ENCODE measurements at regions not wholly inside any gene's neighbourhood (a gene's known extent, or its start where the extent isn't known, plus 50 kb on each side); places are given as distances from the start of the nearest gene placed in this dataset.
"Not testable (repeated sequence)": the region's sequence is repeated elsewhere in the genome, so short reads cannot be mapped to it uniquely, and the experiment has no call there.

GRCh38 chr2:87622720-87623119 is 125.2 kb upstream of the PLGLB2 start:
- CTCF ChIA-PET = not testable (repeated sequence)

GRCh38 chr2:87629491-87630458 is 118.1 kb upstream of the PLGLB2 start:
- H3K27me3 Mint-ChIP-seq; POLR2A ChIA-PET; H3K4me1 ChIP-seq (ENCODE audit: control insufficient read depth in 2 of 2, insufficient read depth in 2 of 2, low read length in 2 of 2); H2AFZ ChIP-seq (ENCODE audit: insufficient read depth, low read depth, low read length, poor library complexity, severe bottlenecking); H3K4me2 ChIP-seq (replicated peaks; ENCODE audit: low read depth, low read length, poor library complexity, severe bottlenecking); H3K4me1 Mint-ChIP-seq; H3K9ac ChIP-seq (ENCODE audit: low read length); H3K79me2 ChIP-seq (ENCODE audit: control insufficient read depth, insufficient read depth, low read length); DNase-seq; H4K20me1 ChIP-seq (ENCODE audit: control insufficient read depth, insufficient read depth, low read length, poor library complexity, severe bottlenecking); H3K9me3 Mint-ChIP-seq (ENCODE audit: insufficient read depth); H3K27ac Mint-ChIP-seq; H3K27ac ChIP-seq (ENCODE audit: low read length in 2 of 2); H3K4me3 Mint-ChIP-seq; CTCF ChIA-PET; intact Hi-C loops (cut with micrococcal nuclease); H3K27me3 ChIP-seq (replicated peaks in 1 of 4; ENCODE audit: control extremely low read depth in 1 of 4, control insufficient read depth in 3 of 4, insufficient read depth in 4 of 4, low read length in 3 of 4); H3K4me3 ChIP-seq (ENCODE audit: control extremely low read depth in 1 of 5, extremely low read depth in 1 of 5, insufficient read depth in 1 of 5, low read depth in 2 of 5, low read length in 4 of 5); H3K36me3 ChIP-seq (replicated peaks in 1 of 2; ENCODE audit: control extremely low read depth in 1 of 2, control insufficient read depth in 1 of 2, extremely low read depth in 1 of 2, insufficient read depth in 2 of 2, low read length in 1 of 2); H3K9me3 ChIP-seq (ENCODE audit: control extremely low read depth in 1 of 3, control insufficient read depth in 2 of 3, insufficient read depth in 1 of 3, low read length in 2 of 3): not testable (repeated sequence)
- peak; percentile 24 for ATAC-seq (ENCODE audit: low read depth)
- WGBS (ENCODE audit: insufficient coverage) = no CpG with 5 or more reads among the region's 10 CpGs

More at GRCh38 chr2:87622720-87623119, 125.2 kb upstream of the PLGLB2 start:
- ATAC-seq (ENCODE audit: low read depth); H3K4me1 ChIP-seq (ENCODE audit: control insufficient read depth in 2 of 2, insufficient read depth in 2 of 2, low read length in 2 of 2); intact Hi-C loops (cut with micrococcal nuclease); H2AFZ ChIP-seq (ENCODE audit: insufficient read depth, low read depth, low read length, poor library complexity, severe bottlenecking); H3K4me3 Mint-ChIP-seq; H3K27ac Mint-ChIP-seq; H3K27me3 Mint-ChIP-seq; POLR2A ChIA-PET; H3K27ac ChIP-seq (ENCODE audit: low read length in 2 of 2); H4K20me1 ChIP-seq (ENCODE audit: control insufficient read depth, insufficient read depth, low read length, poor library complexity, severe bottlenecking); H3K4me2 ChIP-seq (replicated peaks; ENCODE audit: low read depth, low read length, poor library complexity, severe bottlenecking); DNase-seq; H3K9ac ChIP-seq (ENCODE audit: low read length); H3K79me2 ChIP-seq (ENCODE audit: control insufficient read depth, insufficient read depth, low read length); H3K9me3 Mint-ChIP-seq (ENCODE audit: insufficient read depth); H3K4me1 Mint-ChIP-seq; H3K9me3 ChIP-seq (ENCODE audit: control extremely low read depth in 1 of 3, control insufficient read depth in 2 of 3, insufficient read depth in 1 of 3, low read length in 2 of 3); H3K36me3 ChIP-seq (replicated peaks in 1 of 2; ENCODE audit: control extremely low read depth in 1 of 2, control insufficient read depth in 1 of 2, extremely low read depth in 1 of 2, insufficient read depth in 2 of 2, low read length in 1 of 2); H3K27me3 ChIP-seq (replicated peaks in 1 of 4; ENCODE audit: control extremely low read depth in 1 of 4, control insufficient read depth in 3 of 4, insufficient read depth in 4 of 4, low read length in 3 of 4); H3K4me3 ChIP-seq (ENCODE audit: control extremely low read depth in 1 of 5, extremely low read depth in 1 of 5, insufficient read depth in 1 of 5, low read depth in 2 of 5, low read length in 4 of 5): not testable (repeated sequence)
- WGBS (ENCODE audit: insufficient coverage) = no CpG with 5 or more reads among the region's 4 CpGs

GRCh38 chr2:87630892-87631291 is 117.0 kb upstream of the PLGLB2 start:
- H3K36me3 ChIP-seq (replicated peaks in 1 of 2; ENCODE audit: control extremely low read depth in 1 of 2, control insufficient read depth in 1 of 2, extremely low read depth in 1 of 2, insufficient read depth in 2 of 2, low read length in 1 of 2); H3K9ac ChIP-seq (ENCODE audit: low read length); H3K27ac ChIP-seq (ENCODE audit: low read length in 2 of 2); H3K9me3 ChIP-seq (ENCODE audit: control extremely low read depth in 1 of 3, control insufficient read depth in 2 of 3, insufficient read depth in 1 of 3, low read length in 2 of 3); ATAC-seq (ENCODE audit: low read depth); H3K4me2 ChIP-seq (replicated peaks; ENCODE audit: low read depth, low read length, poor library complexity, severe bottlenecking); H4K20me1 ChIP-seq (ENCODE audit: control insufficient read depth, insufficient read depth, low read length, poor library complexity, severe bottlenecking); H3K9me3 Mint-ChIP-seq (ENCODE audit: insufficient read depth); H3K27me3 ChIP-seq (replicated peaks in 1 of 4; ENCODE audit: control extremely low read depth in 1 of 4, control insufficient read depth in 3 of 4, insufficient read depth in 4 of 4, low read length in 3 of 4); H3K4me3 ChIP-seq (ENCODE audit: control extremely low read depth in 1 of 5, extremely low read depth in 1 of 5, insufficient read depth in 1 of 5, low read depth in 2 of 5, low read length in 4 of 5); H3K27ac Mint-ChIP-seq; intact Hi-C loops (cut with micrococcal nuclease); H2AFZ ChIP-seq (ENCODE audit: insufficient read depth, low read depth, low read length, poor library complexity, severe bottlenecking); CTCF ChIA-PET; POLR2A ChIA-PET; DNase-seq; H3K79me2 ChIP-seq (ENCODE audit: control insufficient read depth, insufficient read depth, low read length); H3K4me3 Mint-ChIP-seq; H3K4me1 ChIP-seq (ENCODE audit: control insufficient read depth in 2 of 2, insufficient read depth in 2 of 2, low read length in 2 of 2); H3K4me1 Mint-ChIP-seq; H3K27me3 Mint-ChIP-seq: not testable (repeated sequence)
- WGBS (ENCODE audit: insufficient coverage) = no CpG with 5 or more reads among the region's 5 CpGs

- intact Hi-C loops (cut with micrococcal nuclease); H3K79me2 ChIP-seq (ENCODE audit: control insufficient read depth, insufficient read depth, low read length); H4K20me1 ChIP-seq (ENCODE audit: control insufficient read depth, insufficient read depth, low read length, poor library complexity, severe bottlenecking); H3K4me2 ChIP-seq (replicated peaks; ENCODE audit: low read depth, low read length, poor library complexity, severe bottlenecking); H3K27me3 Mint-ChIP-seq; H3K4me1 Mint-ChIP-seq; H3K4me3 Mint-ChIP-seq; H3K27ac ChIP-seq (ENCODE audit: low read length in 2 of 2); DNase-seq; H2AFZ ChIP-seq (ENCODE audit: insufficient read depth, low read depth, low read length, poor library complexity, severe bottlenecking); H3K36me3 ChIP-seq (replicated peaks in 1 of 2; ENCODE audit: control extremely low read depth in 1 of 2, control insufficient read depth in 1 of 2, extremely low read depth in 1 of 2, insufficient read depth in 2 of 2, low read length in 1 of 2); H3K4me1 ChIP-seq (ENCODE audit: control insufficient read depth in 2 of 2, insufficient read depth in 2 of 2, low read length in 2 of 2); H3K27me3 ChIP-seq (replicated peaks in 1 of 4; ENCODE audit: control extremely low read depth in 1 of 4, control insufficient read depth in 3 of 4, insufficient read depth in 4 of 4, low read length in 3 of 4); H3K9me3 ChIP-seq (ENCODE audit: control extremely low read depth in 1 of 3, control insufficient read depth in 2 of 3, insufficient read depth in 1 of 3, low read length in 2 of 3); H3K9me3 Mint-ChIP-seq (ENCODE audit: insufficient read depth); H3K27ac Mint-ChIP-seq; H3K4me3 ChIP-seq (ENCODE audit: control extremely low read depth in 1 of 5, extremely low read depth in 1 of 5, insufficient read depth in 1 of 5, low read depth in 2 of 5, low read length in 4 of 5); POLR2A ChIA-PET; ATAC-seq (ENCODE audit: low read depth); H3K9ac ChIP-seq (ENCODE audit: low read length); CTCF ChIA-PET: not testable (repeated sequence)
- no CpG with 5 or more reads among the region's 3 CpGs for WGBS (ENCODE audit: insufficient coverage)
Observed at GRCh38 chr2:87631402-87631801, 116.5 kb upstream of the PLGLB2 start.
